DOHH2 (cell line): ENCODE measurements at regions not wholly inside any gene's neighbourhood (a gene's known extent, or its start where the extent isn't known, plus 50 kb on each side); places are given as distances from the start of the nearest gene placed in this dataset.

Experiments used
- CTCF ChIP-seq: fragments of 200-600 bp; sonication (generic); IDR thresholded peaks from one replicate; pipeline ENCODE4 v1.5.1; 2014; ENCODE audit warnings: antibody characterized with exemption, mild to moderate bottlenecking, low read depth, low read length; ENCODE audit not compliant: poor library complexity, severe bottlenecking
- EZH2phosphoT487 ChIP-seq: fragments of 200-600 bp; sonication (generic); IDR thresholded peaks from 2 replicates; pipeline ENCODE4 v1.6.1; 2017; ENCODE audit warnings: borderline replicate concordance, mild to moderate bottlenecking, antibody characterized with exemption, low read length, moderate library complexity, mixed read lengths

- no peak for TF ChIP-seq CTCF
- TF ChIP-seq EZH2phosphoT487: no peak
Measured at GRCh38 chr4:41396869-41397268, 140.1 kb downstream of the UCHL1 start.
